ENCODE measurements at regions not wholly inside any gene's neighbourhood (a gene's known extent, or its start where the extent isn't known, plus 50 kb on each side); places are given as distances from the start of the nearest gene placed in this dataset.

DNA sequence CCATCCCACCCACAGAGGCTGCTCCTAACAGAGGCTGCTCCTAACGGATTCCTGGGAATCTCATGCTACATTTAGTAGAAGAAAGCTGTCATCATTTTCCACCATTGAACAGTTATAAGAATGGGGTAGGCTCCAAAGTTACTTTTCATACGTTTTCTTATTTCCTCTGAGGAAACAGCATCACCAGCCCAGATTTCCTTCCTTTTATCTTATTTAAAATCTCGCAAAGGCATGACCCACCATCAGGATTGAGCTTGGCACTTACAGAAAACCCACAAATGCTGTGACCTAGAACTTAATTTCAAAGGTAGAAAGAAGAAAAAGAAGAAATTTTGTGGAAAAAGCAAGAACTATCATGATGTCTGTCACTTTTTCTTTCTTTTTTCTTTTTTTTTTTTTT lies 168.0 kb downstream of the LY86 start:
- TF ChIP-seq, protein P1, sequence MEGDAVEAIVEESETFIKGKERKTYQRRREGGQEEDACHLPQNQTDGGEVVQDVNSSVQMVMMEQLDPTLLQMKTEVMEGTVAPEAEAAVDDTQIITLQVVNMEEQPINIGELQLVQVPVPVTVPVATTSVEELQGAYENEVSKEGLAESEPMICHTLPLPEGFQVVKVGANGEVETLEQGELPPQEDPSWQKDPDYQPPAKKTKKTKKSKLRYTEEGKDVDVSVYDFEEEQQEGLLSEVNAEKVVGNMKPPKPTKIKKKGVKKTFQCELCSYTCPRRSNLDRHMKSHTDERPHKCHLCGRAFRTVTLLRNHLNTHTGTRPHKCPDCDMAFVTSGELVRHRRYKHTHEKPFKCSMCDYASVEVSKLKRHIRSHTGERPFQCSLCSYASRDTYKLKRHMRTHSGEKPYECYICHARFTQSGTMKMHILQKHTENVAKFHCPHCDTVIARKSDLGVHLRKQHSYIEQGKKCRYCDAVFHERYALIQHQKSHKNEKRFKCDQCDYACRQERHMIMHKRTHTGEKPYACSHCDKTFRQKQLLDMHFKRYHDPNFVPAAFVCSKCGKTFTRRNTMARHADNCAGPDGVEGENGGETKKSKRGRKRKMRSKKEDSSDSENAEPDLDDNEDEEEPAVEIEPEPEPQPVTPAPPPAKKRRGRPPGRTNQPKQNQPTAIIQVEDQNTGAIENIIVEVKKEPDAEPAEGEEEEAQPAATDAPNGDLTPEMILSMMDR (IDR thresholded peaks at IDR 0.05): no peak
- TF ChIP-seq POLR2A (IDR thresholded peaks at IDR 0.05): no peak
